GM12891 (cell line): ENCODE measurements at regions not wholly inside any gene's neighbourhood (a gene's known extent, or its start where the extent isn't known, plus 50 kb on each side); places are given as distances from the start of the nearest gene placed in this dataset.
A peak's percentile ranks its signal among the peaks of the same experiment; 100 is the strongest.

Experiments used
- DNase-seq: peaks from one replicate; pipeline ENCODE4 v3.0.0; 2011; ENCODE audit warnings: low spot score; ENCODE audit not compliant: insufficient read length
- FAIRE-seq: peaks from 2 replicates; lab custom pipeline; 2011; peaks lifted over from hg19 to GRCh38; lab: Jason Lieb, UNC
- PAX5 ChIP-seq: IDR thresholded peaks from 2 replicates; pipeline ENCODE4 v1.6.1; 2011; ENCODE audit warnings: low read length, moderate library complexity, mild to moderate bottlenecking; ENCODE audit not compliant: insufficient read depth, severe bottlenecking
- POLR2A ChIP-seq: IDR thresholded peaks from 2 replicates; pipeline ENCODE4 v1.6.1; 2011; ENCODE audit warnings: low read depth, low read length, control low read depth
- POLR2AphosphoS5 ChIP-seq: IDR thresholded peaks from 2 replicates; pipeline ENCODE4 v1.6.1; 2011; ENCODE audit warnings: low read depth, low read length, control low read depth
- POU2F2 ChIP-seq: IDR thresholded peaks from 2 replicates; pipeline ENCODE4 v1.6.1; 2011; ENCODE audit warnings: low read depth, mild to moderate bottlenecking, control low read depth, low read length, moderate library complexity
- SPI1 ChIP-seq: IDR thresholded peaks from 2 replicates; pipeline ENCODE4 v1.6.1; 2011; ENCODE audit warnings: low read depth, low read length, control low read depth
- TAF1 ChIP-seq: IDR thresholded peaks from 2 replicates; pipeline ENCODE4 v1.6.1; 2011; ENCODE audit warnings: low read depth, low read length, control low read depth

GRCh38 chr2:241947401-241947800 lies 77.9 kb downstream of the RTP5 start:
- no peak for DNase-seq
- TF ChIP-seq POLR2A (no peak), POLR2AphosphoS5 (no peak), SPI1 (no peak), TAF1 (no peak), POU2F2 (no peak), PAX5 (no peak)
- no peak for FAIRE-seq

- DNase-seq (no peak), FAIRE-seq (no peak)
- TF ChIP-seq POLR2A (no peak), POLR2AphosphoS5 (no peak), POU2F2 (no peak), PAX5 (no peak), SPI1 (no peak), TAF1 (no peak)
Observed at GRCh38 chr2:241947876-241948275, 78.3 kb downstream of the RTP5 start.

GRCh38 chr2:241948299-241948897 lies 78.9 kb downstream of the RTP5 start:
- FAIRE-seq (peak; percentile 91), DNase-seq (no peak)
- no peak for TF ChIP-seq SPI1
- no peak for TF ChIP-seq POLR2A
- TF ChIP-seq TAF1: no peak
- TF ChIP-seq PAX5: no peak
- TF ChIP-seq POU2F2: no peak
- no peak for TF ChIP-seq POLR2AphosphoS5

- TF ChIP-seq PAX5: no peak
- TF ChIP-seq SPI1: no peak
- no peak for TF ChIP-seq POLR2AphosphoS5
- TF ChIP-seq TAF1: no peak
- TF ChIP-seq POLR2A: no peak
- TF ChIP-seq POU2F2: no peak
- FAIRE-seq: no peak
- no peak for DNase-seq
Observed at GRCh38 chr2:241948901-241949735, 79.6 kb downstream of the RTP5 start.

- no peak for FAIRE-seq
- TF ChIP-seq POLR2AphosphoS5: no peak
- TF ChIP-seq POLR2A: no peak
- no peak for TF ChIP-seq POU2F2
- no peak for TF ChIP-seq TAF1
- no peak for TF ChIP-seq SPI1
- TF ChIP-seq PAX5: no peak
- DNase-seq: no peak
Observed at GRCh38 chr2:241949736-241950412, 80.3 kb downstream of the RTP5 start.

- FAIRE-seq (peak; percentile 89), DNase-seq (peak; percentile 84)
- TF ChIP-seq TAF1 (no peak), SPI1 (no peak), POU2F2 (no peak), POLR2A (no peak), POLR2AphosphoS5 (no peak), PAX5 (no peak)
Observed at GRCh38 chr2:241950413-241951315, 81.1 kb downstream of the RTP5 start.

- FAIRE-seq: no peak
- no peak for DNase-seq
- TF ChIP-seq TAF1 (no peak), POU2F2 (no peak), SPI1 (no peak), POLR2AphosphoS5 (no peak), POLR2A (no peak), PAX5 (no peak)
Observed at GRCh38 chr2:241951316-241951700, 81.8 kb downstream of the RTP5 start.

- TF ChIP-seq POLR2A (no peak), SPI1 (no peak), PAX5 (no peak), POLR2AphosphoS5 (no peak), TAF1 (no peak), POU2F2 (no peak)
- no peak for DNase-seq
- FAIRE-seq: no peak
Observed at GRCh38 chr2:241951920-241952319, 82.4 kb downstream of the RTP5 start.

- DNase-seq: no peak
- TF ChIP-seq POU2F2: no peak
- FAIRE-seq: no peak
Observed at GRCh38 chr2:241952816-241953215, 83.3 kb downstream of the RTP5 start.
